Subcutaneous abdominal adipose tissue (tissue), 5 donors: ENCODE measurements at regions not wholly inside any gene's neighbourhood (a gene's known extent, or its start where the extent isn't known, plus 50 kb on each side); places are given as distances from the start of the nearest gene placed in this dataset.

Experiments used
- H3K27ac ChIP-seq: one replicate; pipeline ENCODE4 v1.7.0; 2013; ENCODE audit warnings: low read depth, mild to moderate bottlenecking, inconsistent platforms, low read length, moderate library complexity
- H3K27me3 ChIP-seq, 5 donors: one replicate each; pipeline ENCODE4 v1.7.0; 2013; ENCODE audit warnings: low read length in 5 of 5, inconsistent platforms in 1 of 5; ENCODE audit not compliant: control insufficient read depth in 5 of 5, insufficient read depth in 4 of 5
- H3K36me3 ChIP-seq, 5 donors: one replicate each; pipeline ENCODE4 v1.7.0; 2013; ENCODE audit warnings: low read length in 5 of 5; ENCODE audit not compliant: control insufficient read depth in 5 of 5, insufficient read depth in 5 of 5
- H3K4me1 ChIP-seq, 5 donors: one replicate each; pipeline ENCODE4 v1.7.0; 2013; ENCODE audit warnings: low read length in 5 of 5, mild to moderate bottlenecking in 3 of 5, moderate library complexity in 1 of 5; ENCODE audit not compliant: control insufficient read depth in 5 of 5, insufficient read depth in 5 of 5
- H3K4me3 ChIP-seq, 5 donors: one replicate each; pipeline ENCODE4 v1.7.0; 2013; ENCODE audit warnings: low read length in 5 of 5, low read depth in 1 of 5
- H3K9ac ChIP-seq, 5 donors: one replicate each; pipeline ENCODE4 v1.7.0; 2013; ENCODE audit warnings: low read length in 5 of 5, mild to moderate bottlenecking in 4 of 5, moderate library complexity in 3 of 5
- H3K9me3 ChIP-seq, 5 donors: one replicate each; pipeline ENCODE4 v1.7.0; 2013; ENCODE audit warnings: low read length in 5 of 5; ENCODE audit not compliant: control insufficient read depth in 5 of 5
- donor health status: healthy.
- donor health status: healthy.
- donor health status: healthy.
- donor health status: healthy.
- donor health status: healthy.

DNA sequence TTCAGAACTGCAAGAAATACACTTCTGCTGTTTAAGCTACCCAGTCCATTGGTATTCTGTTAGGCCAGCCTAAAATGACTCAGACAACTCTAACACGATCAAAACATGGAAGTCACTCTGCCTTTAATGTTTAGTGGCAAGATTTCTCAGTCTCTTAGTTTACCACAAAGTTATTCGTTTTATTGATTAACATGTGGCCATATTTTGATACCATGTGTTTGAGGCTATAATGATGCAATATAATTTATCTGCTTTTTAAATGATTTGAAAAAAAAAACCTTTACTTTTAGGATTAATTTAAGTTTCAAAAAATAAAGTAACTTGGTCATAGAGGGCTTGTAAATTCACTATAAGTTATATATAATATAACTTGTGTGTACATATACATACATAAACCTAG is 223.4 kb downstream of the SPRY2 start:
- Histone ChIP-seq H3K27ac (no peak overlapping the region), H3K9ac (no peak overlapping the region), H3K36me3 (no peaks in the 10 kb centered on the region), H3K4me3 (no peak overlapping the region), H3K9me3 (no peaks in the 10 kb centered on the region), H3K4me1 (no peaks in the 10 kb centered on the region), H3K27me3 (no peaks in the 10 kb centered on the region)

DNA sequence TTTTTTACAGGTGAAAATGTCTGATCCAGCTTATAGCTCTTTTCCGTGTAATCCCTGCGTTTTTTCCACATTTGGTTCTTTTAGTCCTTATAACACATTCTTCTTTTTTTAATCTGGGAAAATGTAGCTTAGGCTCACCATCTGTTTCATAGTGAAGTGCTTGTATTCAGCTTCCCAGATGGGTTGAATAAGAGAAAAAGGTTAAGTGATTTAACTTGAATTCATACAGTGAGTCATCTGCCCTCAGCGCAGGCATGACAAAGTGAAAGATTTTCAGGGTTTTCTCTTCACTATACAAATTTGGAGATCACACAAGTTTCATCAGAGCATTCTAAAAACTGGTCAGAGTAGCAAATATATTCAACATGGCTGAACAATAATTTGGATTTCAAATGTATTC is 224.8 kb downstream of the SPRY2 start:
- Histone ChIP-seq H3K9me3 (no peaks in the 10 kb centered on the region), H3K27me3 (no peaks in the 10 kb centered on the region), H3K36me3 (no peaks in the 10 kb centered on the region), H3K4me3 (no peak overlapping the region), H3K4me1 (no peaks in the 10 kb centered on the region), H3K9ac (no peak overlapping the region), H3K27ac (no peak overlapping the region)

DNA sequence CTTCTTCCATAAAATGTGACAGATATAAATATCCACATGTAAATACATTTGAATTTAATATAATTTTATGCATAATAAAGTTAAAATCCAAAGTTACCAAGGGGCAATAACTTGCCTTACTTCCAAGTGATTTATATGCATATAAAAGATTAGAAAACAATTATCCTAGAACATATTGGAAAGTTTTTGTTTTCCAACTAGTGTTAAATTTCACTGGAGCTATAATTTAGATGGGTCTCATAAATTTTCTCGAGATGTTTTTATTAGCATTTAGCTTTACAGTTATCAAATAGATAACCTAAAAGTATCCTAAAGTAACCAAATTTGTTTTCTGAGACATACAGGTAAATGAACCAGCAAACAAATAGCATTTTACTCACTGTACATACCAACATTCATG is 225.3 kb downstream of the SPRY2 start:
- H3K9ac ChIP-seq, result no peak overlapping the region
- H3K27ac ChIP-seq, result no peak overlapping the region
- H3K36me3 ChIP-seq, result no peaks in the 10 kb centered on the region

DNA sequence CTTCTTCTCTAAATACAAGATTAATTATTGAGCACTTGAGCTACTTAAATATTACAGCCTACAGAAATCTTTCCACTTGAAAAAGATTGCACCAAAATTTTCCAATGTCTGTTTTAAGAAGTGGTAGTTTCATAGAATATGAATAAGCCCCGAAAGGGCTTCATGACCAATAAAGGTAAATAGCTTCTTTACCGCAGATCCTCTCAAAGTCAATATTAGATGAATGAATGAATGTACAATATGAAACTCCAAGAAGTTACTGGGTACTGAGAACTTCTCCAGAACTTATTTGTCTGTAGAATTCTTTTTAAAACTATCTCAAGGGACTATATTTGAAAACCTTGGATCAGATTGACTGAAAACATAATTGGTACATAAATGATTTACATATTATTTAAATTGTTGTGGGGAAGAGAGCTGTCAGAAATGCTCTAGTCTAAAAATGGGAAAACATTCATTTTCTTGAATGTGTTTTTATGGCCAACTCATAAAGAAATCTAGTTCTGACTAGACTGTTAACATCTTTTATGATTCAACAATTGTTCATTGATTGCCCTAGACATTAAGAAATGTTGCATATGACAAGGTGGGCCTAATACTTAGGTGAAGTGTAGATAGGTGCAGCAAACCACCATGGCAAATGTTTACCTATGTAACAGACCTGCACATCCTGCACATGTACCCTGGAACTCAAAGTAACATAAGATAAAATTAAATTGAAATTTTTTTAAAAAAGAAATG is 227.0 kb downstream of the SPRY2 start:
- Histone ChIP-seq H3K36me3 (no peaks in the 10 kb centered on the region), H3K27me3 (no peaks in the 10 kb centered on the region), H3K9ac (no peak overlapping the region), H3K4me1 (no peaks in the 10 kb centered on the region), H3K27ac (no peak overlapping the region), H3K4me3 (no peak overlapping the region), H3K9me3 (no peaks in the 10 kb centered on the region)

More for the DNA sequence above, 225.3 kb downstream of the SPRY2 start:
- Histone ChIP-seq H3K27me3 (no peaks in the 10 kb centered on the region), H3K9me3 (no peaks in the 10 kb centered on the region), H3K4me1 (no peaks in the 10 kb centered on the region), H3K4me3 (no peak overlapping the region)

DNA sequence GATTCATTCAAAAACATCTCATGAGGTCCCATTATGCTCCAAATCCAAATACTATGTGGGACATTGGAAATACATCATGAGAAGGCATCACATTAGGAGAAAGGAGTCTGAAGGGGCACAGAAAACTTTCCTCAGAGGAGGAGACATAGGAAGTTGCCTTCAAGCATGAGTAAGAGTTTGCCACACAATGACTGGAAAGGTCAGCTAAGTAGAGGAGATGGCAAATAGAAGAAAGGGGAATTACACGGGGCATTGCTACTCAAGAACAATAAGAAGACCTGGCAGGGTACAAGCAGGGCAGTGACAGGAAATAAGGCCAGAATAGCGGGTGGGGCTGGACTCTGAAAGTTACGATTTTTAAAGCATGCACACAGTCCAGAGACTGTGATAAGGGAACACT is 231.6 kb downstream of the SPRY2 start:
- Histone ChIP-seq H3K9me3 (no peaks in the 10 kb centered on the region), H3K27ac (no peak overlapping the region), H3K4me1 (no peaks in the 10 kb centered on the region), H3K36me3 (no peaks in the 10 kb centered on the region), H3K9ac (no peak overlapping the region), H3K27me3 (no peaks in the 10 kb centered on the region), H3K4me3 (no peak overlapping the region)

DNA sequence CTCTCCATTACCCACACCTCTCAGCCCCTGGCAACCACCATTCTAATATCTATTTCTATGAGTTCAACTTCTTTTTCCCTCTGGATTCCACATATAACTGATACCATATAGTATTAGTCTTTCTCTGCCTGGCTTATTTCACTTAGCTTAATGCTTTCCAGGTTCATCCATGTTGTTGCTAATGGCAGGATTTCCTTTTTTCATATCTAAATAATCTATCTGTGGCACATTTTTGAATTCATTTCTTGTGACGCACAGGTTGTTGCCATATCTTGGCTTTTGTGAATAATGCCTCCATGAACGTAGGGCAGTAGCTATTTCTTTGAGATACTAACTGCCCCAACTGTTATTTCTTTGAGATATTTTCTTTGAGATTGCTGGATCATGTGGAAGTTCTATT is 235.6 kb downstream of the SPRY2 start:
- no peaks in the 10 kb centered on the region for H3K36me3 ChIP-seq
- no peak overlapping the region for H3K4me3 ChIP-seq
- H3K4me1 ChIP-seq, result no peaks in the 10 kb centered on the region
- H3K27me3 ChIP-seq, result no peaks in the 10 kb centered on the region
- no peak overlapping the region for H3K27ac ChIP-seq
- no peaks in the 10 kb centered on the region for H3K9me3 ChIP-seq
- no peak overlapping the region for H3K9ac ChIP-seq

DNA sequence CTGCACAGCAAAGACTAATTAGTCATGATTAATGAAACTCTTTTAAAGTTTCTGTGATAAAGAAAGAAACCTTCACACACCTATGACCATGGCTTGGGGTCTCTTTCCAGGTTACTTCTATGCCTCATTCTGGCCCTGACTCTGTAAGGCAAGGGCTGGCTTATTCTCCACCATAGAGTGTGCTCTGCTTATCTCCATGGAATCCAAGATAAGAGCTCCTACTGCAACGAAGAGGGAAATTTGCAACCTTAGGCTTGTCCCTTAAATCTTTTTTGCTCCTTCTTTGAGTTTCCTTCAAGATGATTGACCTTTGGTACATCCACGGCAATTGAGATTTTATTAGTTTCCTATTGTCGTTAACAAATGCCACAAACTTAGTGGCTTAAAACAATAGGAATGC is 239.9 kb downstream of the SPRY2 start:
- Histone ChIP-seq H3K36me3 (no peaks in the 10 kb centered on the region), H3K4me3 (no peak overlapping the region), H3K9ac (no peak overlapping the region), H3K27ac (no peak overlapping the region), H3K27me3 (no peaks in the 10 kb centered on the region), H3K9me3 (no peaks in the 10 kb centered on the region), H3K4me1 (no peaks in the 10 kb centered on the region)

DNA sequence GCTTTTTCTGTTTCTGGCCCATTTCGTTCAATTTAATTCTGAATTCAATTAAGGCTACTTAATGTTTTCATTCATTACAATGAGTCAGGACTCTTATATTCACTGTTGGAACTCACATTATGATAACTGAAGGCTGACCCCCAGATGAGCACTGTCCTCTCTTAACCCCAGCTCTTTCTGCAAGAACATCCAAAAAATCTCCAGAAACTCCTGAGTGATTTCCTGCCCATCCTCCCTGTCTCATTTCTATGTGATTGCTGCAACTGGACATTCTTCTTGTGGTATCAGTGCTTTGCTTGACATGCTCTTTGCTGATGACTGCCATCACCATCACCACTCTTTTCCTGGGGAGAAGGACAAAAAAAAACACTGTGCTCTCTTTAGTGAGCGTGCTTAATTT is 240.3 kb downstream of the SPRY2 start:
- H3K4me1 ChIP-seq, result no peaks in the 10 kb centered on the region
- H3K27me3 ChIP-seq, result no peaks in the 10 kb centered on the region
- no peaks in the 10 kb centered on the region for H3K9me3 ChIP-seq
- H3K4me3 ChIP-seq, result no peak overlapping the region
- no peak overlapping the region for H3K27ac ChIP-seq
- H3K36me3 ChIP-seq, result no peaks in the 10 kb centered on the region
- H3K9ac ChIP-seq, result no peak overlapping the region

DNA sequence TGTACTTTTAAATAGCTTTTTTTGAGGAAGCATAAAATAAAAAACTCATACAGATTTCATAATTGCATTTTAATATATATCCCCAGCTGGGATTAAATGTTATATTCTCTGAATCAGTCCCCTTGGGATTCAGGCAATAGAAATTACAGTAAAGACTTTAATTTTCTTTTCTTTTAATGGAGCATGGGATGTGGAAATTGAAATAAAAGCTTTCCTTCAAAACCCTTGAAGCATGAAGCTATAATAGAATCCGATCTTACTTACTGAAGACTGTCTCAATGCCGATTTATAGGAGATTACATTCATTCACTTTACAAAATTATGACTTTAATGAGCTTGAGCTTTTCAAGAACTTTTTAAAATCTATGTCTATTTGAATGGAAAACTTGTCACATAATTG is 243.4 kb downstream of the SPRY2 start:
- Histone ChIP-seq H3K9me3 (no peaks in the 10 kb centered on the region), H3K27ac (no peak overlapping the region), H3K27me3 (no peaks in the 10 kb centered on the region), H3K4me3 (no peak overlapping the region), H3K36me3 (no peaks in the 10 kb centered on the region), H3K4me1 (no peaks in the 10 kb centered on the region), H3K9ac (no peak overlapping the region)

DNA sequence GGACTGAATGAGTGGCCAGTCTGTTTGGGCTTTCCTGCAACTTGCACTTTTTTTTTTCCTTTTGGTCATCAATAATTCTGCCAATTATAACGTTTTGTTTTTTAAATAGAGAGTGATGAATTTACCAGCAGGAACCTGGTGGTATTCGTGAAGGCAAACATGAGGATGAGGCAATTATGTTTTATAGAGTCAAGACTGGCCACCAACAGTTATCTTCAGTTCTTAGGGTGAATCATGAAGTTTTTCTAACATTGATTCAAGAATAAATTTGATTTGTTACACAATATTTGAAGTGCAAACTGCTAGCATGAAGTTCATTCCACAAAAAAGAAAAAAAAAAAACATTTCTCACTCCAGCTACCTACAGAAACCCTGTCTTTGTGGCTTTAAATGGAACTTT is 244.5 kb downstream of the SPRY2 start:
- H3K9me3 ChIP-seq, result no peaks in the 10 kb centered on the region
- H3K4me3 ChIP-seq, result no peak overlapping the region
- no peak overlapping the region for H3K27ac ChIP-seq
- no peaks in the 10 kb centered on the region for H3K36me3 ChIP-seq
- no peak overlapping the region for H3K9ac ChIP-seq
- H3K4me1 ChIP-seq, result no peaks in the 10 kb centered on the region
- no peaks in the 10 kb centered on the region for H3K27me3 ChIP-seq

DNA sequence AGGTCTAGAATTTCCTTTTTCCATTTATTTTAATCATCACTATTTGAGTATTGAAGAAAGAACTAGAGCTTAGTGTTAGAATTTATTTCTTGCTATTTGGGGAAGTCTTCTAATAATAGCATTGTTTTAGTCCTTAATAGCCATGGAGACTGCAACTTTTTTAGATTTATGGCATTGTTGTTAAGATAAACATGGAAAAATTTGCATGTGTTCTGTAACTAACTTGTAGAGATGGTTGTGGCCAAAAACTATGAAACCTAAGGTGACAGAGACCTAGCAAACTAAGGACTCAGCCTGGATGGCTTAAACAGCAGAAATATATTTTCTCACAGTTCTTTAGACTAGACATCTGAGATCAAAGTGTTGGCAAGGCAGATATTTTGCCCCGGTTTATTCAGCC is 246.4 kb downstream of the SPRY2 start:
- H3K4me3 ChIP-seq, result no peak overlapping the region
- H3K27me3 ChIP-seq, result no peaks in the 10 kb centered on the region
- no peak overlapping the region for H3K27ac ChIP-seq
- no peaks in the 10 kb centered on the region for H3K9me3 ChIP-seq
- no peaks in the 10 kb centered on the region for H3K36me3 ChIP-seq
- H3K4me1 ChIP-seq, result no peaks in the 10 kb centered on the region
- H3K9ac ChIP-seq, result no peak overlapping the region
